ENCODE measurements at regions not wholly inside any gene's neighbourhood (a gene's known extent, or its start where the extent isn't known, plus 50 kb on each side); places are given as distances from the start of the nearest gene placed in this dataset.
A peak's percentile ranks its signal among the peaks of the same experiment; 100 is the strongest.
"Not testable (repeated sequence)": the region's sequence is repeated elsewhere in the genome, so short reads cannot be mapped to it uniquely, and the experiment has no call there.

GRCh38 chr5:2093859-2094615 is 211.3 kb upstream of the IRX4 start:
- DNase-seq = no peak

GRCh38 chr5:2091921-2092320 is 209.2 kb upstream of the IRX4 start:
- no peak for DNase-seq

GRCh38 chr5:2087980-2088379 is 205.3 kb upstream of the IRX4 start:
- no peak for DNase-seq

- no peak for DNase-seq
Measured at GRCh38 chr5:2075365-2075764, 192.6 kb upstream of the IRX4 start.

- DNase-seq = no peak
Measured at GRCh38 chr5:2071562-2071961, 188.8 kb upstream of the IRX4 start.

GRCh38 chr5:2070787-2071186 is 188.1 kb upstream of the IRX4 start:
- DNase-seq = not testable (repeated sequence)

- DNase-seq = no peak
Measured at GRCh38 chr5:2068531-2068930, 185.8 kb upstream of the IRX4 start.

- no peak for DNase-seq
Measured at GRCh38 chr5:2066373-2066772, 183.6 kb upstream of the IRX4 start.

- DNase-seq = not testable (repeated sequence)
Measured at GRCh38 chr5:2063380-2063779, 180.7 kb upstream of the IRX4 start.

GRCh38 chr5:2052687-2053086 is 170.0 kb upstream of the IRX4 start:
- no peak for DNase-seq

GRCh38 chr5:2049876-2050275 is 167.2 kb upstream of the IRX4 start:
- DNase-seq = no peak

- DNase-seq = no peak
Measured at GRCh38 chr5:2048664-2049063, 165.9 kb upstream of the IRX4 start.

GRCh38 chr5:2047341-2047927 is 164.7 kb upstream of the IRX4 start:
- no peak for DNase-seq

- DNase-seq = no peak
Measured at GRCh38 chr5:2044041-2044440, 161.3 kb upstream of the IRX4 start.

GRCh38 chr5:2039180-2039531 is 156.4 kb upstream of the IRX4 start:
- DNase-seq = no peak

- DNase-seq = peak; percentile 93
Measured at GRCh38 chr5:2038321-2039179, 155.8 kb upstream of the IRX4 start.

- DNase-seq = no peak
Measured at GRCh38 chr5:2036885-2037284, 154.2 kb upstream of the IRX4 start.

- DNase-seq = no peak
Measured at GRCh38 chr5:2032432-2032831, 149.7 kb upstream of the IRX4 start.

GRCh38 chr5:2031581-2031980 is 148.9 kb upstream of the IRX4 start:
- DNase-seq = no peak

- no peak for DNase-seq
Measured at GRCh38 chr5:2030131-2030530, 147.4 kb upstream of the IRX4 start.

GRCh38 chr5:2029206-2029605 is 146.5 kb upstream of the IRX4 start:
- DNase-seq = no peak

- DNase-seq = no peak
Measured at GRCh38 chr5:2027790-2028189, 145.1 kb upstream of the IRX4 start.

GRCh38 chr5:2024986-2025721 is 142.4 kb upstream of the IRX4 start:
- DNase-seq = no peak

Data from right kidney (tissue), 1 donor.